ENCODE measurements at regions not wholly inside any gene's neighbourhood (a gene's known extent, or its start where the extent isn't known, plus 50 kb on each side); places are given as distances from the start of the nearest gene placed in this dataset.

- CTCF ChIA-PET, result interaction anchor here (0.6 to 1.5 kb wide), 8 partner anchors 9 to 1889 kb away, joined by 3 to 6 read pairs (median 3); no protein-coding TSS in a partner anchor
- Histone ChIP-seq H3K4me1 (ENCODE audit: control insufficient read depth in 1 of 2, insufficient read depth in 2 of 2, low read depth in 1 of 2, low read length in 1 of 2) (no peaks in the 10 kb centered on the region; a peak in 1 of 4 replicates), H3K36me3 (replicated peaks in 1 of 2; ENCODE audit: control insufficient read depth in 1 of 2, insufficient read depth in 2 of 2, low read length in 1 of 2) (no peaks in the 10 kb centered on the region), H3K79me2 (ENCODE audit: insufficient read depth) (no peaks in the 10 kb centered on the region), H3K27me3 (ENCODE audit: insufficient read depth) (no peaks in the 10 kb centered on the region), H4K20me1 (ENCODE audit: insufficient read depth) (no peaks in the 10 kb centered on the region), H3K9ac (no peak overlapping the region), H3K9me2 (no peaks in the 10 kb centered on the region), H2AFZ (ENCODE audit: low read depth) (0 out of 2 replicates have a peak overlapping the region, but pooled peaks have one; percentile 29), H3F3A (replicated peaks; ENCODE audit: insufficient read depth) (no peaks in the 10 kb centered on the region), H3K9me3 (no peaks in the 10 kb centered on the region), H3K27ac (ENCODE audit: low read depth in 2 of 2, low read length in 1 of 2) (no peak overlapping the region), H3K4me3 (ENCODE audit: low read depth in 2 of 2, low read length in 1 of 2) (no peak overlapping the region; a peak in 1 of 4 replicates), H3K4me2 (no peak overlapping the region)
- 0% methylated on average over 1 of the region's 1 CpG for WGBS (ENCODE audit: low lambda C conversion rate)
- DNase-seq, result peak; percentile 23
- TF ChIP-seq SMC3 (IDR thresholded peaks at IDR 0.05; ENCODE audit: low read depth, low read length) (peak; percentile 25; the same call in 1 of the 2 replicates), SIN3A (IDR thresholded peaks at IDR 0.05; ENCODE audit: borderline replicate concordance, low read depth, low read length) (no peak), RAD21 (IDR thresholded peaks at IDR 0.05; ENCODE audit: low read length) (peak; percentile 79), RFX5 (IDR thresholded peaks at IDR 0.05; ENCODE audit: low read length) (0 out of 2 replicates have a peak, but pooled peaks have one; percentile 2)
- TF ChIP-seq, protein P1, sequence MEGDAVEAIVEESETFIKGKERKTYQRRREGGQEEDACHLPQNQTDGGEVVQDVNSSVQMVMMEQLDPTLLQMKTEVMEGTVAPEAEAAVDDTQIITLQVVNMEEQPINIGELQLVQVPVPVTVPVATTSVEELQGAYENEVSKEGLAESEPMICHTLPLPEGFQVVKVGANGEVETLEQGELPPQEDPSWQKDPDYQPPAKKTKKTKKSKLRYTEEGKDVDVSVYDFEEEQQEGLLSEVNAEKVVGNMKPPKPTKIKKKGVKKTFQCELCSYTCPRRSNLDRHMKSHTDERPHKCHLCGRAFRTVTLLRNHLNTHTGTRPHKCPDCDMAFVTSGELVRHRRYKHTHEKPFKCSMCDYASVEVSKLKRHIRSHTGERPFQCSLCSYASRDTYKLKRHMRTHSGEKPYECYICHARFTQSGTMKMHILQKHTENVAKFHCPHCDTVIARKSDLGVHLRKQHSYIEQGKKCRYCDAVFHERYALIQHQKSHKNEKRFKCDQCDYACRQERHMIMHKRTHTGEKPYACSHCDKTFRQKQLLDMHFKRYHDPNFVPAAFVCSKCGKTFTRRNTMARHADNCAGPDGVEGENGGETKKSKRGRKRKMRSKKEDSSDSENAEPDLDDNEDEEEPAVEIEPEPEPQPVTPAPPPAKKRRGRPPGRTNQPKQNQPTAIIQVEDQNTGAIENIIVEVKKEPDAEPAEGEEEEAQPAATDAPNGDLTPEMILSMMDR (IDR thresholded peaks at IDR 0.05), result peak; percentile 49
- POLR2A ChIA-PET, result no interaction called here
Observed at GRCh38 chr6:103273048-103273447, 1586.7 kb downstream of the HACE1 start.

GRCh38 chr6:103269581-103269980 is 1590.1 kb downstream of the HACE1 start:
- Histone ChIP-seq H3K27me3 (ENCODE audit: insufficient read depth) (no peaks in the 10 kb centered on the region), H3K36me3 (replicated peaks in 1 of 2; ENCODE audit: control insufficient read depth in 1 of 2, insufficient read depth in 2 of 2, low read length in 1 of 2) (no peaks in the 10 kb centered on the region), H3K9ac (no peak overlapping the region), H3K9me2 (no peaks in the 10 kb centered on the region), H4K20me1 (ENCODE audit: insufficient read depth) (no peaks in the 10 kb centered on the region), H2AFZ (ENCODE audit: low read depth) (no peak overlapping the region), H3F3A (replicated peaks; ENCODE audit: insufficient read depth) (no peaks in the 10 kb centered on the region), H3K27ac (ENCODE audit: low read depth in 2 of 2, low read length in 1 of 2) (no peak overlapping the region), H3K4me2 (no peak overlapping the region), H3K4me3 (ENCODE audit: low read depth in 2 of 2, low read length in 1 of 2) (no peak overlapping the region), H3K4me1 (ENCODE audit: control insufficient read depth in 1 of 2, insufficient read depth in 2 of 2, low read depth in 1 of 2, low read length in 1 of 2) (no peaks in the 10 kb centered on the region; a peak in 1 of 4 replicates), H3K79me2 (ENCODE audit: insufficient read depth) (no peaks in the 10 kb centered on the region), H3K9me3 (no peaks in the 10 kb centered on the region)
- DNase-seq, result no peak
- WGBS (ENCODE audit: low lambda C conversion rate), result 24% methylated on average over 2 of the region's 2 CpGs
- CTCF ChIA-PET, result interaction anchor here (1.2 kb wide), 1 partner anchor 651 kb away, joined by 3 read pairs; no protein-coding TSS in a partner anchor
- POLR2A ChIA-PET, result no interaction called here
- TF ChIP-seq IRF3 (IDR thresholded peaks at IDR 0.05; ENCODE audit: low read depth, low read length) (no peak), TCF12 (IDR thresholded peaks at IDR 0.05) (no peak), EZH2phosphoT487 (IDR thresholded peaks at IDR 0.05; ENCODE audit: borderline replicate concordance, low read depth) (no peak), FOXM1 (IDR thresholded peaks at IDR 0.05; ENCODE audit: low read depth) (no peak), GABPA (IDR thresholded peaks at IDR 0.05; ENCODE audit: low read depth) (no peak), FOXJ3 (CRISPR knock-in tag; IDR thresholded peaks at IDR 0.05) (no peak), USF1 (IDR thresholded peaks at IDR 0.05; ENCODE audit: borderline replicate concordance, low read depth) (no peak), CHD2 (IDR thresholded peaks at IDR 0.05; ENCODE audit: low read length, partially characterized antibody) (no peak), MEF2A (IDR thresholded peaks at IDR 0.05; ENCODE audit: borderline replicate concordance, low read depth) (no peak), RXRA (IDR thresholded peaks at IDR 0.05; ENCODE audit: borderline replicate concordance, low read depth) (no peak), TAF1 (IDR thresholded peaks at IDR 0.05; ENCODE audit: borderline replicate concordance, low read depth, low read length) (no peak), RFX5 (IDR thresholded peaks at IDR 0.05; ENCODE audit: low read length) (no peak), PBX3 (IDR thresholded peaks at IDR 0.05) (no peak)
- TF ChIP-seq, protein P2, sequence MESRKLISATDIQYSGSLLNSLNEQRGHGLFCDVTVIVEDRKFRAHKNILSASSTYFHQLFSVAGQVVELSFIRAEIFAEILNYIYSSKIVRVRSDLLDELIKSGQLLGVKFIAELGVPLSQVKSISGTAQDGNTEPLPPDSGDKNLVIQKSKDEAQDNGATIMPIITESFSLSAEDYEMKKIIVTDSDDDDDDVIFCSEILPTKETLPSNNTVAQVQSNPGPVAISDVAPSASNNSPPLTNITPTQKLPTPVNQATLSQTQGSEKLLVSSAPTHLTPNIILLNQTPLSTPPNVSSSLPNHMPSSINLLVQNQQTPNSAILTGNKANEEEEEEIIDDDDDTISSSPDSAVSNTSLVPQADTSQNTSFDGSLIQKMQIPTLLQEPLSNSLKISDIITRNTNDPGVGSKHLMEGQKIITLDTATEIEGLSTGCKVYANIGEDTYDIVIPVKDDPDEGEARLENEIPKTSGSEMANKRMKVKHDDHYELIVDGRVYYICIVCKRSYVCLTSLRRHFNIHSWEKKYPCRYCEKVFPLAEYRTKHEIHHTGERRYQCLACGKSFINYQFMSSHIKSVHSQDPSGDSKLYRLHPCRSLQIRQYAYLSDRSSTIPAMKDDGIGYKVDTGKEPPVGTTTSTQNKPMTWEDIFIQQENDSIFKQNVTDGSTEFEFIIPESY (IDR thresholded peaks at IDR 0.05; ENCODE audit: borderline replicate concordance, low read depth), result no peak
- TF ChIP-seq, protein P1 (IDR thresholded peaks at IDR 0.05), result no peak
